ENCODE measurements at regions not wholly inside any gene's neighbourhood (a gene's known extent, or its start where the extent isn't known, plus 50 kb on each side); places are given as distances from the start of the nearest gene placed in this dataset.

- TF ChIP-seq CTCF (IDR thresholded peaks at IDR 0.05; ENCODE audit: low read length) (no peak), EZH2 (optimal IDR thresholded peaks at IDR 0.05; ENCODE audit: low read depth, low read length) (no peak), EZH2phosphoT487 (IDR thresholded peaks at IDR 0.05; ENCODE audit: low read length) (no peak)
Measured at GRCh38 chr17:72400863-72401262, 280.0 kb downstream of the SOX9 start.
